Thoracic aorta (tissue), 2 donors: ENCODE measurements at regions not wholly inside any gene's neighbourhood (a gene's known extent, or its start where the extent isn't known, plus 50 kb on each side); places are given as distances from the start of the nearest gene placed in this dataset.

Source experiments
- ATAC-seq: fragments of 150-250 bp; one replicate; pipeline ENCODE4 v1.8.0; 2017; ENCODE audit warnings: low read depth; ENCODE audit not compliant: insufficient number of reproducible peaks, low FRiP score
- DNase-seq: peaks from one replicate; pipeline ENCODE4 v3.0.0-alpha.2; 2020; ENCODE audit warnings: low spot score
- H3K27ac ChIP-seq, 2 donors: fragments of 200-600 bp; sonication (generic); 1 replicate in 1 of 2; 2 replicates in 1 of 2; pipeline ENCODE4 v1.5.1; 2016; ENCODE audit warnings: mild to moderate bottlenecking in 2 of 2, moderate library complexity in 2 of 2
- H3K27me3 ChIP-seq: fragments of 200-600 bp; sonication (generic); replicated peaks from 2 replicates; pipeline ENCODE4 v1.6.0; 2016; ENCODE audit warnings: mild to moderate bottlenecking; ENCODE audit not compliant: insufficient read depth
- H3K36me3 ChIP-seq: fragments of 200-600 bp; sonication (generic); one replicate; pipeline ENCODE4 v1.5.1; 2016
- H3K4me1 ChIP-seq, 2 donors: fragments of 200-600 bp; sonication (generic); 1 replicate in 1 of 2; 2 replicates in 1 of 2; pipeline versions ENCODE4 v1.5.1 to v1.6.0; 2016; ENCODE audit warnings: low read depth in 2 of 2, mild to moderate bottlenecking in 1 of 2; ENCODE audit not compliant: control insufficient read depth in 1 of 2
- H3K4me3 ChIP-seq: fragments of 200-600 bp; sonication (generic); 2 replicates; pipeline ENCODE4 v1.5.1; 2016; ENCODE audit warnings: mild to moderate bottlenecking
- H3K9me3 ChIP-seq: fragments of 200-600 bp; sonication (generic); 2 replicates; pipeline ENCODE4 v1.5.1; 2016
- CTCF ChIP-seq: fragments of 200-600 bp; sonication (generic); IDR thresholded peaks from one replicate; pipeline ENCODE4 v1.5.1; 2019; ENCODE audit warnings: antibody characterized with exemption

DNA sequence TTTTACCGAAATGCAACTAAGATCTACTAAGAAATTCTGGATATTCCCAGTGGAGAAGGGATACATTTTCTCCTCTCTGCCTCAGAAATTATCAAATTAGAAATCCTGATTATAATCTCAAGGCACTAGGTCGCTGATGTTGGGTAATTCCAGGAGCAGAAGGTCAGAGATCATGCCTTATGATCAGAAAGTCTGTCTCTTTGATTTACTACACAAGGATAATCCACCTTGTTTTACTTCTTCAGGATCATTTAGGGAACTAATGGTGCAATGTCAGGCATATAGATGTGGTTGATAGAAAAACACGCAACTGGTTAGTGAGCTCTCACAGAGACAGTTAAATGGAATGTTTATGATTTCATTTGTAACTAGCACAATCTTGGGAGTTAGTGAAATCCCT lies 1069.7 kb downstream of the STIM2 start:
- Histone ChIP-seq H3K4me3 (no peak overlapping the region), H3K27me3 (no peaks in the 10 kb centered on the region), H3K36me3 (no peaks in the 10 kb centered on the region), H3K4me1 (no peaks in the 10 kb centered on the region), H3K27ac (no peak overlapping the region), H3K9me3 (no peaks in the 10 kb centered on the region)
- DNase-seq, result no peak
- ATAC-seq, result no peak
- no peak for TF ChIP-seq CTCF

DNA sequence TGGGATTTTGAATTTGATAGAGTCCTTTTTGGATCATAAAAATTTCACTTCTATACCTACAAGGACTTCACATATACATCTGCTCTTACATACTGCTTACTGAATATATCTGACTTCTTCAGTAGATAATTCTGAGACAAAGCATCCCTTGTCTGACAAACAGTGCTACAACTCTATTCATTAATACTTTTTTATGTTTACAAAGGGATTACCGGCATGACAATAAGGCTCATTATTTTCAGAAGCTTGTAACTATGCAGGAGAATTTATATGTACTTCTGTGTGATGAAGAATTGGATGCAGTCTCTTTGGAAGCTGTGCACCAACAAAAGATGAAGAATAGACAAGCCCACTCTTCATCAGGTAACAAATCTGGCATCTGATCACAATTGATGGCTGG lies 1070.3 kb downstream of the STIM2 start:
- no peaks in the 10 kb centered on the region for H3K4me1 ChIP-seq
- no peaks in the 10 kb centered on the region for H3K9me3 ChIP-seq
- no peak overlapping the region for H3K4me3 ChIP-seq
- H3K27ac ChIP-seq, result no peak overlapping the region
- H3K27me3 ChIP-seq, result no peaks in the 10 kb centered on the region
- ATAC-seq, result no peak
- DNase-seq, result no peak
- TF ChIP-seq CTCF, result no peak
- no peaks in the 10 kb centered on the region for H3K36me3 ChIP-seq

DNA sequence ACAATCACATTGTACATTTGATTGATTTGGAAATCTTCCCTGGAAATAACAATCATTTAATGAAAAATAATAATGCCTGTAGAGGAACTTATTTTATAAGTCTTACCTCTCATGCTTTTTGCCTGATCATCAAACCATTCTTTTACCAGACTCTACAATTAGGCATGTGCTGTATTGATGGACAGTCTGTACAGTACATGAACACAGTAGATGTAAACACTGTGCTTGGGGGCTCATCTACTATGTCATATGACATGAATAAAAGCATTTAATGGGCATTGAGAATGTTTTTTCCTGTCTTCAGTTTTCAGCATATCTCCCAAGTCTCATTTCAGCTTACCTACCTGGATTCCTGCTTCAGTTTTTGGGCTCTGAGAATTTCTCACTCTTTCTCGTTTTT lies 1070.9 kb downstream of the STIM2 start:
- H3K4me1 ChIP-seq, result no peaks in the 10 kb centered on the region
- DNase-seq (no peak), ATAC-seq (no peak)
- no peak for TF ChIP-seq CTCF
- no peaks in the 10 kb centered on the region for H3K9me3 ChIP-seq
- no peak overlapping the region for H3K4me3 ChIP-seq
- H3K36me3 ChIP-seq, result no peaks in the 10 kb centered on the region
- no peak overlapping the region for H3K27ac ChIP-seq
- no peaks in the 10 kb centered on the region for H3K27me3 ChIP-seq

DNA sequence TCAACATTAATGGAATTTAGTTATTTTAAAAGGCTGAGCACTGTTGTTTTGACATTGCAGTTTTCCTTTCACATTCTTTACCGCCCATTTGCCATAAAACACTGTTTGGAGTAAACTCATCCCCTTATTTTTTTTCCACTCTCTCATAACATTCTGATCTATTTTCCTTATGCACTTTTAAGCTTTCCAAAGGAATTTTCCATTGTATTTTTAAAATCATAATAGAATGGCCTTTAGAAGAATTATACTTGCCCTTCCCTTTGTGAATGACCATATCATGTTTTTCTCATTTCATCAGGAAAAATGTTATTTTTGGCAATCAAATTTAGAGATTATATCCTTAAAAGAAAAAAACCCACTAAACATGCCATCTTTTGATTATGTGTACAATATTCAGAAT lies 1074.2 kb downstream of the STIM2 start:
- Histone ChIP-seq H3K4me3 (no peak overlapping the region), H3K9me3 (no peaks in the 10 kb centered on the region), H3K4me1 (no peaks in the 10 kb centered on the region), H3K27me3 (no peaks in the 10 kb centered on the region), H3K36me3 (no peaks in the 10 kb centered on the region), H3K27ac (no peak overlapping the region)
- ATAC-seq, result no peak
- no peak for TF ChIP-seq CTCF
- no peak for DNase-seq

- TF ChIP-seq CTCF, result no peak
- H3K4me3 ChIP-seq, result no peak overlapping the region
- DNase-seq (no peak), ATAC-seq (no peak)
- no peaks in the 10 kb centered on the region for H3K4me1 ChIP-seq
- no peak overlapping the region for H3K27ac ChIP-seq
- no peaks in the 10 kb centered on the region for H3K9me3 ChIP-seq
- no peaks in the 10 kb centered on the region for H3K27me3 ChIP-seq
- H3K36me3 ChIP-seq, result no peaks in the 10 kb centered on the region
Observed at GRCh38 chr4:27946799-27947198, 1086.2 kb downstream of the STIM2 start.
